T-cell (primary cell): ENCODE measurements at regions not wholly inside any gene's neighbourhood (a gene's known extent, or its start where the extent isn't known, plus 50 kb on each side); places are given as distances from the start of the nearest gene placed in this dataset.

Source experiments
- ATAC-seq, 4 experiments: fragments of 200-7000 bp in 3 of 4; fragments of 150-1000 bp in 1 of 4; cut with Tn5 transposase; replicated peaks in 1 of 4; 1 replicate in 3 of 4; 2 replicates in 1 of 4; pipeline ENCODE4 v1.10.0; 2021; ENCODE audit warnings: moderate library complexity in 3 of 4, mild to moderate bottlenecking in 2 of 4, moderate number of reproducible peaks in 1 of 4
- CTCF ChIA-PET, 2 donors: fragments of 300-600 bp; sonication (Branson Sonifier 250); formaldehyde crosslinking; loops; one replicate each; lab custom pipeline; 2022; ENCODE audit warnings: antibody characterized with exemption in 2 of 2; lab: Charles Lee
- POLR2A ChIA-PET, 2 donors: fragments of 300-600 bp; sonication (Branson Sonifier 250); formaldehyde crosslinking; loops; one replicate each; lab custom pipeline; 2022; ENCODE audit warnings: antibody characterized with exemption in 2 of 2; lab: Charles Lee
- DNase-seq, 35 experiments: peaks; one replicate each; pipeline versions ENCODE4 v3.0.0 to v3.0.0-alpha.2; 2013 to 2023
- H3K27ac ChIP-seq: one replicate; pipeline ENCODE4 v1.5.1; 2013; ENCODE audit warnings: low read length
- H3K27me3 ChIP-seq, 2 experiments: replicated peaks in 1 of 2; 1 replicate in 1 of 2; 2 replicates in 1 of 2; pipeline versions ENCODE4 v1.6.1 to v1.7.0; 2013; ENCODE audit warnings: low read length in 1 of 2, mixed read lengths in 1 of 2; ENCODE audit not compliant: control insufficient read depth in 2 of 2, insufficient read depth in 2 of 2; ENCODE audit errors: extremely low read depth in 1 of 2
- H3K36me3 ChIP-seq, 2 donors: 1 replicate in 1 of 2; 2 replicates in 1 of 2; pipeline versions ENCODE4 v1.6.1 to v1.7.0; 2013; ENCODE audit warnings: low read length in 1 of 2; ENCODE audit not compliant: control insufficient read depth in 2 of 2, insufficient read depth in 1 of 2; ENCODE audit errors: extremely low read depth in 1 of 2
- H3K4me1 ChIP-seq, 2 experiments: 1 replicate in 1 of 2; 2 replicates in 1 of 2; pipeline versions ENCODE4 v1.6.1 to v1.7.0; 2013; ENCODE audit warnings: low read length in 2 of 2, mixed read lengths in 1 of 2; ENCODE audit not compliant: insufficient read depth in 2 of 2, control insufficient read depth in 1 of 2; ENCODE audit errors: extremely low read depth in 1 of 2
- H3K4me3 ChIP-seq, 2 donors: 1 replicate in 1 of 2; 2 replicates in 1 of 2; pipeline versions ENCODE4 v1.5.1 to v1.7.0; 2013; ENCODE audit warnings: mild to moderate bottlenecking in 2 of 2, low read length in 1 of 2, moderate library complexity in 1 of 2; ENCODE audit not compliant: control insufficient read depth in 1 of 2; ENCODE audit errors: extremely low read depth in 1 of 2
- H3K9me3 ChIP-seq: 2 replicates; pipeline ENCODE4 v1.7.0; 2013
- H3K27ac Mint-ChIP-seq, 2 donors: one replicate each; pipeline ENCODE4 v1.8.0; 2020 to 2021; ENCODE audit warnings: mild to moderate bottlenecking in 2 of 2, mixed read lengths in 2 of 2
- H3K27me3 Mint-ChIP-seq, 2 donors: one replicate each; pipeline ENCODE4 v1.8.0; 2021 to 2022; ENCODE audit warnings: mixed read lengths in 2 of 2
- H3K36me3 Mint-ChIP-seq: one replicate; pipeline ENCODE4 v1.8.0; 2021; ENCODE audit warnings: mixed read lengths
- H3K4me1 Mint-ChIP-seq, 3 donors: one replicate each; pipeline ENCODE4 v1.8.0; 2020 to 2022; ENCODE audit warnings: mixed read lengths in 3 of 3, mild to moderate bottlenecking in 1 of 3
- H3K4me3 Mint-ChIP-seq, 3 donors: one replicate each; pipeline ENCODE4 v1.8.0; 2020 to 2022; ENCODE audit warnings: mild to moderate bottlenecking in 3 of 3, mixed read lengths in 3 of 3, moderate library complexity in 3 of 3
- H3K9me3 Mint-ChIP-seq, 3 donors: one replicate each; pipeline ENCODE4 v1.8.0; 2020 to 2022; ENCODE audit warnings: mixed read lengths in 3 of 3
- WGBS: methylation state at CpG from one replicate; pipeline ENCODE4 v1.1.5; 2013; ENCODE audit warnings: missing lambda C conversion rate; ENCODE audit not compliant: insufficient coverage; 5-methylcytosine and 5-hydroxymethylcytosine counted together

DNA sequence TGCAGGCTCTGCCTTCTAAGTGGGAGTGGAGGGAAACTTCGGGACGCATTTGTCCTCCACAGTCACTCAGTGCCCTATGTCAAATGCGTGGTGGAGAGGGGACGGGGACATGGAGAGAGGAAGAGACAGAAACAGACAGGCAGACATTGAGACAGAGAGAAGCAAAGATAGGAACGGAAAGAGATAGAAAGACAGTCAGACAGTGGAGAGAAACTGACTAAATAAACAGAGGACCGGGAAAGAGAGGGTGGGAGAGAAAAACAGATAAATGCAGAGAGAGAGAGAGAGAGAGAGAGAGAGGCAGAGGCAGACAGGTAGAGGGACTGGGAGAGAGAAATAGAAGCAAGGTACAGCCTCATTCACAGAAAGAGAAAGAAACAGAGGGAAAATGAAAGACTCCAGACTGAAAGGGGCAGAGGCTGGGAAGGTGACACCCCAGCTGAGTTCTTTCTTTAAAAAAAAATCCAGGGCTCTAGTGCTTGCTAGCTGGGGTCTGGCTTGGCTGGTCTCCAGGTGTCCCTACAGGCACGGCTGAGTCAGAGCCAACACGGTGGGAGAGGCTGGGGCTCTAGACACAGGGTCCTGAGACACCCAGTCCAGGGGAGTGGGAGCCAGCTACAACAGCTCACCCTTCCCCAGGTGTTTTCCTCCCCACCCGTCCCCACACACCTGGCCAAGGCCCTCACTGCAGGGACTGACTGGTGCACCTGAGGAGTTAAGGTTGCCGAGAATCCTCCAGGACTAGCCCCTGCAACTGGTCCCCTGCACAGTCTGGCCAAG is 506.1 kb upstream of the PROK2 start:
- Mint-ChIP-seq H3K27me3 (peaks cover 0 to 13% of the 10 kb centered on the region in 2 donors), H3K4me3 (no peak overlapping the region), H3K4me1 (peaks cover 13 to 24% (median 17%) of the 10 kb centered on the region in 3 donors), H3K27ac (peak overlapping the region in 1 of 2 donors; percentile 8), H3K36me3 (no peaks in the 10 kb centered on the region), H3K9me3 (no peaks in the 10 kb centered on the region)
- ATAC-seq (no peak), DNase-seq (no peak)
- no peaks in the 10 kb centered on the region for H3K9me3 ChIP-seq
- H3K27ac ChIP-seq = no peak overlapping the region
- no peaks in the 10 kb centered on the region for H3K36me3 ChIP-seq
- H3K4me1 ChIP-seq = peaks cover 0 to 17% of the 10 kb centered on the region in 2 experiments
- 93% methylated on average over 8 of the region's 10 CpGs for WGBS
- H3K27me3 ChIP-seq = peaks cover 0 to 34% of the 10 kb centered on the region in 2 experiments
- POLR2A ChIA-PET = no interaction called here
- CTCF ChIA-PET = no interaction called here
- H3K4me3 ChIP-seq = no peak overlapping the region

DNA sequence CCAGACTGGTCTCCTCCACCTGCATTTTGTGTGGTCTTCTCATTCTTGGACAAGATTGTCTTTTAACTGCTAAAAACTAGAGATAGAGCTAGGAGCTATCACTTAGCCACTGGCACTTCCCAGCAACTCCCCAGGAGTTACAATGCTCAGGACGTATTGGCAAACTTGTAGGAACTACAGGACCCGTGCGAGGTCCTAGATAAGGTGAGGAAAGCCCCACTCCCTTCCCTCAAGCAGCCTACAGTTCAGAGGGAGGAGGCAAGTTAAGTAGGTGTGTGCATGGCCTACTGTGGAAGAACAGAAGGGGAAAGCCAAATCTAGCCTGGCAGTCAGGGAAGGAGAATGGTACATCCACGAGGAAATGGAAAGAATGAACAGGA is 504.7 kb upstream of the PROK2 start:
- Histone ChIP-seq H3K27ac (no peak overlapping the region), H3K4me1 (peaks cover 0 to 17% of the 10 kb centered on the region in 2 experiments), H3K4me3 (peak overlapping the region in 1 of 2 donors; percentile 69), H3K36me3 (no peaks in the 10 kb centered on the region), H3K9me3 (no peaks in the 10 kb centered on the region), H3K27me3 (peaks cover 0 to 34% of the 10 kb centered on the region in 2 experiments)
- DNase-seq (no peak), ATAC-seq (no peak)
- ChIA-PET CTCF (no interaction called here), POLR2A (no interaction called here)
- Mint-ChIP-seq H3K27me3 (peaks cover 0 to 13% of the 10 kb centered on the region in 2 donors), H3K4me1 (peaks cover 13 to 24% (median 17%) of the 10 kb centered on the region in 3 donors), H3K36me3 (no peaks in the 10 kb centered on the region), H3K9me3 (no peaks in the 10 kb centered on the region), H3K4me3 (peak overlapping the region; percentile 71 to 86 (median 73)), H3K27ac (no peak overlapping the region)
- WGBS = 67% methylated on average over 1 of the region's 4 CpGs

- ATAC-seq = peak; percentile 54 to 72 (median 60)
- H3K36me3 Mint-ChIP-seq = no peaks in the 10 kb centered on the region
- peak overlapping the region; percentile 71 to 86 (median 73) for H3K4me3 Mint-ChIP-seq
- Histone ChIP-seq H3K4me1 (peaks cover 0 to 17% of the 10 kb centered on the region in 2 experiments), H3K27ac (no peak overlapping the region), H3K27me3 (peaks cover 0 to 34% of the 10 kb centered on the region in 2 experiments), H3K9me3 (no peaks in the 10 kb centered on the region), H3K4me3 (peak overlapping the region; percentile 27 to 69), H3K36me3 (no peaks in the 10 kb centered on the region)
- POLR2A ChIA-PET = no interaction called here
- 27% methylated on average over 18 of the region's 25 CpGs for WGBS
- peak overlapping the region in 1 of 2 donors; percentile 58 for H3K27ac Mint-ChIP-seq
- peak in 9 of 35 experiments; percentile 1 to 26 (median 15) for DNase-seq
- CTCF ChIA-PET = no interaction called here
- peaks cover 0 to 13% of the 10 kb centered on the region in 2 donors for H3K27me3 Mint-ChIP-seq
- H3K4me1 Mint-ChIP-seq = peaks cover 13 to 24% (median 17%) of the 10 kb centered on the region in 3 donors
- H3K9me3 Mint-ChIP-seq = no peaks in the 10 kb centered on the region
Observed at GRCh38 chr3:72288955-72289691, 504.2 kb upstream of the PROK2 start.

- WGBS = 100% methylated on average over 1 of the region's 1 CpG
- CTCF ChIA-PET = no interaction called here
- peak overlapping the region in 1 of 3 donors; percentile 86 for H3K4me3 Mint-ChIP-seq
Observed at GRCh38 chr3:72287956-72288355, 503.0 kb upstream of the PROK2 start.

DNA sequence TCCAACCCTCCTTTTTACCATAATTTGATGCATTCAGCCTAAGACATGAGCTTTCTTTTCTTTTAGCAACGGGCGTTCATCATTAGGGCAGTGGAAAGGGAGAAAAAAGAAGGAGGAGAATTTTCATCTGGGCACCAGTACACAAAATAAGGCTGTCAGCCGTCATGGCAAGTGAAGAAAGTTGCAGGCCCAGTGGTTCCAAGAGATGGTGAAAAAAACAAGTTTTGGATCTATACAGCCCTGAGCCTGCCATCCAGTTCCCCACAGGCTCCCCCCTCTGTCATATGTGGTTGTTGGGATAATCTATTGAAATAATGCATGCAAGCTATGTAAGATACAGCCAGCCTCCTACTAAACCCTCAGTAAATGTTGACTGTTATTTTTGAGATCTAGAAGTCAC is 500.6 kb upstream of the PROK2 start:
- Histone ChIP-seq H3K27ac (no peak overlapping the region), H3K9me3 (no peaks in the 10 kb centered on the region), H3K4me1 (peaks cover 0 to 17% of the 10 kb centered on the region in 2 experiments), H3K4me3 (no peak overlapping the region), H3K36me3 (no peaks in the 10 kb centered on the region), H3K27me3 (peaks cover 0 to 30% of the 10 kb centered on the region in 2 experiments)
- ChIA-PET CTCF (no interaction called here), POLR2A (no interaction called here)
- Mint-ChIP-seq H3K36me3 (no peaks in the 10 kb centered on the region), H3K4me3 (no peak overlapping the region), H3K27me3 (peaks cover 7 to 14% of the 10 kb centered on the region in 2 donors), H3K4me1 (peaks cover 13 to 19% (median 17%) of the 10 kb centered on the region in 3 donors), H3K9me3 (peaks cover 5 to 14% (median 11%) of the 10 kb centered on the region in 3 donors), H3K27ac (no peak overlapping the region)
- no peak for ATAC-seq
- DNase-seq = no peak
- WGBS = no CpG with 5 or more reads among the region's 3 CpGs

More at GRCh38 chr3:72287956-72288355, 503.0 kb upstream of the PROK2 start:
- Mint-ChIP-seq H3K27me3 (peaks cover 0 to 13% of the 10 kb centered on the region in 2 donors), H3K36me3 (no peaks in the 10 kb centered on the region), H3K4me1 (peaks cover 13 to 24% (median 17%) of the 10 kb centered on the region in 3 donors), H3K27ac (no peak overlapping the region), H3K9me3 (peaks cover 0 to 5% (median 4%) of the 10 kb centered on the region in 3 donors)
- Histone ChIP-seq H3K27ac (no peak overlapping the region), H3K4me1 (peaks cover 0 to 17% of the 10 kb centered on the region in 2 experiments), H3K36me3 (no peaks in the 10 kb centered on the region), H3K4me3 (no peak overlapping the region), H3K9me3 (no peaks in the 10 kb centered on the region), H3K27me3 (peaks cover 0 to 34% of the 10 kb centered on the region in 2 experiments)
- no peak for ATAC-seq
- POLR2A ChIA-PET = no interaction called here
- no peak for DNase-seq

DNA sequence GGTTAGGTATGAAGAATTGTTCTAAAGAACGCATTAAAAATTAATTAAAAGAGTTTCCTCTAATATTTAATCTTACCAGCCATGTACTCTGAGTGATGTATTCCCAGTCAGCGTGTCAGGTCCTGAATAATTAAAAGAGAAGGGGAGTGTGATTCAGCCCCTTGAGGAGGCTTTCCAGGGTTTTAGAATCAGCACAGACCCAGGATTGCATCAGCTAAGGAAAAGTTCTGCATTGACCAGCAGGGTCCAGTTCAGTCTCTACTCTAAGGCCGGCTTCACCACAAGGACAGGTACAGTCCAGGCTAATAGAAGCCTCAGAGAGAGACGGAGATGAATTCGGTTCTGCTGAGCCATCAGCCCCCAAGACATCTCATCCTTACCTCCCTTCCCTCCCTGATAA is 499.5 kb upstream of the PROK2 start:
- no peak overlapping the region for H3K27ac ChIP-seq
- peaks cover 0 to 30% of the 10 kb centered on the region in 2 experiments for H3K27me3 ChIP-seq
- ATAC-seq (no peak), DNase-seq (no peak)
- Mint-ChIP-seq H3K4me3 (no peak overlapping the region), H3K36me3 (no peaks in the 10 kb centered on the region), H3K9me3 (peaks cover 5 to 14% (median 11%) of the 10 kb centered on the region in 3 donors), H3K27ac (no peak overlapping the region), H3K27me3 (peaks cover 9 to 17% of the 10 kb centered on the region in 2 donors), H3K4me1 (peaks cover 9 to 12% (median 11%) of the 10 kb centered on the region in 3 donors)
- H3K4me3 ChIP-seq = no peak overlapping the region
- no peaks in the 10 kb centered on the region for H3K9me3 ChIP-seq
- H3K36me3 ChIP-seq = no peaks in the 10 kb centered on the region
- ChIA-PET POLR2A (no interaction called here), CTCF (no interaction called here)
- WGBS = no CpG with 5 or more reads among the region's 5 CpGs
- H3K4me1 ChIP-seq = peaks cover 0 to 13% of the 10 kb centered on the region in 2 experiments
